Testis (tissue), 2 donors: ENCODE measurements at regions not wholly inside any gene's neighbourhood (a gene's known extent, or its start where the extent isn't known, plus 50 kb on each side); places are given as distances from the start of the nearest gene placed in this dataset.
A peak's percentile ranks its signal among the peaks of the same experiment; 100 is the strongest.

Experiments used
- DNase-seq: peaks from one replicate; pipeline ENCODE4 v3.0.0-alpha.2; 2019
- H3K27ac ChIP-seq, 2 donors: fragments of 200-600 bp; sonication (generic); one replicate each; pipeline ENCODE4 v1.5.1; 2019
- H3K27me3 ChIP-seq: fragments of 200-600 bp; sonication (generic); one replicate; pipeline ENCODE4 v1.5.1; 2019
- H3K36me3 ChIP-seq: fragments of 200-600 bp; sonication (generic); one replicate; pipeline ENCODE4 v1.5.1; 2017; ENCODE audit warnings: low read depth; ENCODE audit errors: missing control alignments
- H3K4me1 ChIP-seq: fragments of 200-600 bp; sonication (generic); one replicate; pipeline ENCODE4 v1.5.1; 2019
- H3K4me3 ChIP-seq, 2 donors: fragments of 200-600 bp; sonication (generic); one replicate each; pipeline ENCODE4 v1.5.1; 2017 to 2019
- H3K9me3 ChIP-seq: fragments of 200-600 bp; sonication (generic); one replicate; pipeline ENCODE4 v1.5.1; 2017
- POLR2A ChIP-seq: fragments of 450-650 bp; IDR thresholded peaks from one replicate; pipeline ENCODE4 v1.6.1; 2017; ENCODE audit warnings: antibody characterized with exemption, mild to moderate bottlenecking, moderate library complexity
- WGBS, 2 donors: methylation state at CpG; one replicate each; pipeline ENCODE4 v1.1.5; 2018; 5-methylcytosine and 5-hydroxymethylcytosine counted together
- intact Hi-C: fragments of 100-400 bp; cut with DNase I; formaldehyde crosslinking; loops from one replicate; pipeline ENCODE4 v1.15.1; 2023; ENCODE audit warnings: low total_unique reads
- TF ChIP-seq, protein P1 (sequence below), 3 experiments: fragments of 450-650 bp in 2 of 3; fragments of 200-600 bp in 1 of 3; sonication (generic) in 1 of 3; IDR thresholded peaks; one replicate each; pipeline ENCODE4 v1.5.1; 2016 to 2019; ENCODE audit warnings: antibody characterized with exemption in 3 of 3, mild to moderate bottlenecking in 2 of 3, moderate library complexity in 1 of 3

DNA sequence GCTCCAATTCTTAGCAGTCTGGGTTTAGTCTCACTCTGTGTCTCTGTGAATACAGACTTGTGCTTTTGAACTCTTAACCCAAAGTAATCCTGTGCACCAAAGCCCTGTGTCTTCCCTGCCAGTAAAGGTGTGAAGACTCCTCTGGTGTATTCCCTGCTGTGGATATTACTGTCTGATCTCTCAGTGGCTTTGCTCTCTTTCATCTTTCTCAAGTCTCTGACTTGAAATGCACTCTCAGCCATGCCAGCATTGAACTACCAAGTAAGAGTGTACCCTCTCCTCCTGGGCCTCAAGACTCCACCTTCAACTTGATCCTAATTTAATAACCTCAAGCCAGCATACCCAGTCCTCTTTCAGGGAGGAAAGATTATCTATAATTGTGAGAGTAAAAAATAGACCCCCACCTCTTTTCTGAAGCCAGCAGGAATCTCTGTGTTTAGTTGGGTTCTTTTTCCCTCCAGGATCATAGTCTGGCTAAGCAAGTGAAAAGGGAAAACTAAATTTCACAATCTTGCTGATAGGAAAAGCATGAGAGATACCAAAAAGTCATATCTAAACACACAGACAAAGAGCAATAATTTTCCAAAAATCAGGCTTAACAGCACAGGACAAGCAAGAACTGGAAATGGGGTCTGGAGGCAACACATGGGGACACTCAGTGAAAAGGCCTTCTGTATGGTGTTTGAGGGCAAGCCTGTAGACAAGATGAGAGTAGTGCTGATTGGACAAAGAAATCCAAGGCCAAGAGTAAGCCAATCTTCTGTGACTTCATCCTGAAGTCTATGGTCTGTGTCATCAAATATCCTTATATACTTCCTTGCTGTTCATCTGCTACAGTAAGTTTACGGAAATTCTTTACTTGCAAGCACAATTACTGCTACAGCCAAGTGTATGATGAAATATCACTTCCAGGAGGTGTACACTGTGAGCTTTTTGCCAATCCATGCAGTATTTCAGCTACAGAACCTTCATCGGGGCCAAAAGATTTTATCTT, 296.1 kb upstream of the TGFBR2 start:
- TF ChIP-seq, protein P1, sequence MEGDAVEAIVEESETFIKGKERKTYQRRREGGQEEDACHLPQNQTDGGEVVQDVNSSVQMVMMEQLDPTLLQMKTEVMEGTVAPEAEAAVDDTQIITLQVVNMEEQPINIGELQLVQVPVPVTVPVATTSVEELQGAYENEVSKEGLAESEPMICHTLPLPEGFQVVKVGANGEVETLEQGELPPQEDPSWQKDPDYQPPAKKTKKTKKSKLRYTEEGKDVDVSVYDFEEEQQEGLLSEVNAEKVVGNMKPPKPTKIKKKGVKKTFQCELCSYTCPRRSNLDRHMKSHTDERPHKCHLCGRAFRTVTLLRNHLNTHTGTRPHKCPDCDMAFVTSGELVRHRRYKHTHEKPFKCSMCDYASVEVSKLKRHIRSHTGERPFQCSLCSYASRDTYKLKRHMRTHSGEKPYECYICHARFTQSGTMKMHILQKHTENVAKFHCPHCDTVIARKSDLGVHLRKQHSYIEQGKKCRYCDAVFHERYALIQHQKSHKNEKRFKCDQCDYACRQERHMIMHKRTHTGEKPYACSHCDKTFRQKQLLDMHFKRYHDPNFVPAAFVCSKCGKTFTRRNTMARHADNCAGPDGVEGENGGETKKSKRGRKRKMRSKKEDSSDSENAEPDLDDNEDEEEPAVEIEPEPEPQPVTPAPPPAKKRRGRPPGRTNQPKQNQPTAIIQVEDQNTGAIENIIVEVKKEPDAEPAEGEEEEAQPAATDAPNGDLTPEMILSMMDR (IDR thresholded peaks at IDR 0.05): no peak
- no peak for TF ChIP-seq POLR2A
- no peaks in the 10 kb centered on the region for H3K4me1 ChIP-seq
- H3K4me3 ChIP-seq: no peak overlapping the region
- H3K27me3 ChIP-seq: no peaks in the 10 kb centered on the region
- WGBS, 2 donors: 89 to 91% methylated on average over 2 of the region's 2 CpGs
- intact Hi-C loops: no loop called here
- DNase-seq: no peak
- H3K27ac ChIP-seq: no peak overlapping the region
- no peaks in the 10 kb centered on the region for H3K9me3 ChIP-seq
- no peaks in the 10 kb centered on the region for H3K36me3 ChIP-seq

DNA sequence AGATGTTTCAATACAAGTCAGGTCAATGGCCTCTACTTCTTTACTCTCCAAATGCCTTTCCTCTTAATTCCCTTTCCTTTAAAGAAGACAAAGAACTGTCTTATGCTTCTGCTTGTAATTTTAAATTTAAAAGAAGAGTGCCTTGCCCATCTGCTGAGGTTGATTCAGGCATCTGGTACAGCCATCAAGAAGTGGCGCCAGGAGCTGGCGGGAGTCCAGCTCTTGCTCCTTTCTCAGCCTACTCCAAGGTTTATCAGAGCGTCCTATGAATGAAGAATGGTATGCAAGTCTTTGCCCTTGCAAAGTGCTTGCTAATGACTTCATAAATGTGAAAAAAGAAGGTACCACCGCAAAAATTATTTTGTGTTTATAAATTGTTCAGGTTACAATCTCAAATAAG, 294.6 kb upstream of the TGFBR2 start:
- intact Hi-C loops: no loop called here

DNA sequence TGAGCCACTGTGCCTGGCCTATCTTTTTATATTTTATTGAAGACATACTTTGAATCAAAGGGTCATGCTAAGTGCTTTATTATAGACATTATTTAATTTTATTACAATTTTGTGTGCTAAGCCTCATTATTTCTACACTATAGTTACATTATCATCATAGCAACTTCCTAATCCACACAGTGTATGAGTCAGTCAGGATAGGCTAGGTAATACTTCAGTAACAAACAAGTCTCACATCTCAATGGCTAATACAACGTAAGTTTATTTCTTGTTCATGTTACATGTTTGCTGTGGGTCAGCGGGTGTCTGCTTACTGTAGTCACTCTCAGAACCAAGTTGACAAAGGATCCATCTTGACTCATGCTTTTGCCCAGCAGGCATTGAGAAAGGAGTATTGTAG, 292.6 kb upstream of the TGFBR2 start:
- Histone ChIP-seq H3K9me3 (no peaks in the 10 kb centered on the region), H3K4me3 (no peak overlapping the region), H3K27ac (no peak overlapping the region), H3K36me3 (no peaks in the 10 kb centered on the region), H3K27me3 (no peaks in the 10 kb centered on the region), H3K4me1 (no peaks in the 10 kb centered on the region)
- intact Hi-C loops: no loop called here
- WGBS, 2 donors: 90 to 93% methylated on average over 2 of the region's 2 CpGs
- TF ChIP-seq, protein P1 (IDR thresholded peaks at IDR 0.05): no peak
- TF ChIP-seq POLR2A: no peak
- no peak for DNase-seq

More for the DNA sequence above, 294.6 kb upstream of the TGFBR2 start:
- H3K4me1 ChIP-seq: no peaks in the 10 kb centered on the region
- TF ChIP-seq, protein P1 (IDR thresholded peaks at IDR 0.05): no peak
- TF ChIP-seq POLR2A: no peak
- no peak overlapping the region for H3K4me3 ChIP-seq
- H3K36me3 ChIP-seq: no peaks in the 10 kb centered on the region
- DNase-seq: peak; percentile 38
- no peaks in the 10 kb centered on the region for H3K9me3 ChIP-seq
- no peak overlapping the region for H3K27ac ChIP-seq
- no peaks in the 10 kb centered on the region for H3K27me3 ChIP-seq
- 85 to 93% methylated on average over 4 of the region's 4 CpGs for WGBS, 2 donors

DNA sequence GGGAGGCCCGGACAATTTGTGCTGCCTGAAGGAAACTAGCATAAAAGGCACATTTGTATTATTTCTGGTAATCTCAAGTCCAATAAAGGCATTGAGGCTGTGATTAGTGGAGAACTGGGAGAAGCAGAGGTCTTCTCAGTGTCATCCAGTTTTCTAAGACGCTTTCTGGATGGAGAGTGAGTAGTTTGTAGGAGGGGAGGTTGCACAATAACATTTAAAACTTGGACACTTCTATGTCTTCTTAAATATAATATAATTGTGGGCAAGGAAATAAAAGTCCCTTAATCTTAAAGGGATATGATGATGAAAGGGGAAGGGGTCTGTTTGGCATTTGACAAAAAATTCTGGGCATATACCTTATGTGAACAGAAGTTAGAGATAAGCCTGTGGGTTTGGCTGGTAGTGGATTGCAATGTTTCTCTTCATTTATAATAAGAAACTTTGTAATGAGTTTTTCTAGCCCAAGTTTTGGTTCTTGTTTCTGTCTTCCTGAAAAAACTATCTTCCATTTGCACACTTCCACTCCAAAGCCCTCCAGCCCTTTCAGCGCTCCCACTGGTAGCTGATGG, 291.6 kb upstream of the TGFBR2 start:
- intact Hi-C loops: no loop called here
- Histone ChIP-seq H3K9me3 (no peaks in the 10 kb centered on the region), H3K4me3 (no peak overlapping the region), H3K27ac (peak overlapping the region in 1 of 2 donors; percentile 1), H3K4me1 (no peaks in the 10 kb centered on the region), H3K27me3 (no peaks in the 10 kb centered on the region), H3K36me3 (no peaks in the 10 kb centered on the region)
- DNase-seq: peak; percentile 38
- WGBS, 2 donors: 48 to 69% methylated on average over 3 of the region's 3 CpGs
- TF ChIP-seq POLR2A: no peak
- TF ChIP-seq, protein P1 (IDR thresholded peaks at IDR 0.05): no peak
